H1 (cell line): ENCODE measurements at regions not wholly inside any gene's neighbourhood (a gene's known extent, or its start where the extent isn't known, plus 50 kb on each side); places are given as distances from the start of the nearest gene placed in this dataset.

ENCODE experiments used
- CTCF ChIA-PET: fragments of 300-600 bp; sonication (Branson Sonifier 250); formaldehyde crosslinking; loops from one replicate; lab custom pipeline; 2021; ENCODE audit not compliant: partially characterized antibody; lab: Charles Lee
- POLR2A ChIA-PET: fragments of 300-600 bp; sonication (Branson Sonifier 250); formaldehyde crosslinking; loops from one replicate; lab custom pipeline; 2021; ENCODE audit warnings: inconsistent platforms; ENCODE audit not compliant: partially characterized antibody; lab: Charles Lee
- DNase-seq, 2 experiments: peaks; one replicate each; pipeline versions ENCODE4 v3.0.0 to v3.0.0-alpha.2; 2010 to 2022; ENCODE audit warnings: low spot score in 2 of 2, low read depth in 1 of 2, mixed read lengths in 1 of 2
- FAIRE-seq: peaks from 2 replicates; lab custom pipeline; 2011; peaks lifted over from hg19 to GRCh38; lab: Jason Lieb, UNC
- H2AFZ ChIP-seq: 2 replicates; pipeline ENCODE4 v1.8.1; 2012; ENCODE audit warnings: low read length, inconsistent platforms
- H2AK5ac ChIP-seq: 2 replicates; pipeline ENCODE4 v1.6.1; 2013; ENCODE audit warnings: low read depth, low read length
- H2BK120ac ChIP-seq: replicated peaks from 2 replicates; pipeline ENCODE3; 2013; ENCODE audit warnings: low read depth, low read length, inconsistent platforms
- H2BK12ac ChIP-seq: 2 replicates; pipeline ENCODE4 v1.6.1; 2013; ENCODE audit warnings: low read depth, low read length
- H2BK15ac ChIP-seq: 2 replicates; pipeline ENCODE4 v1.6.1; 2013; ENCODE audit warnings: low read length
- H2BK20ac ChIP-seq: 2 replicates; pipeline ENCODE4 v1.6.1; 2013; ENCODE audit warnings: low read length
- H2BK5ac ChIP-seq: 2 replicates; pipeline ENCODE4 v1.6.1; 2013; ENCODE audit warnings: low read depth, low read length
- H3K14ac ChIP-seq: 2 replicates; pipeline ENCODE4 v1.6.1; 2013; ENCODE audit warnings: inconsistent platforms; ENCODE audit not compliant: insufficient read length
- H3K18ac ChIP-seq: 2 replicates; pipeline ENCODE4 v1.6.1; 2013; ENCODE audit warnings: low read length; ENCODE audit errors: extremely low read depth
- H3K23ac ChIP-seq: 2 replicates; pipeline ENCODE4 v1.6.1; 2013; ENCODE audit warnings: inconsistent platforms; ENCODE audit not compliant: insufficient read length
- H3K23me2 ChIP-seq: 2 replicates; pipeline ENCODE4 v1.6.1; 2013; ENCODE audit warnings: low read depth, low read length
- H3K27ac ChIP-seq: 2 replicates; pipeline ENCODE4 v1.6.1; 2011; ENCODE audit warnings: low read depth, low read length, inconsistent platforms
- H3K27me3 ChIP-seq, 4 experiments: replicated peaks in 1 of 4; 1 replicate in 1 of 4; 2 replicates in 3 of 4; pipeline versions ENCODE4 v1.6.1 to v1.8.1; 2011 to 2013; ENCODE audit warnings: low read length in 3 of 4, mild to moderate bottlenecking in 3 of 4, inconsistent platforms in 2 of 4, mixed read lengths in 2 of 4, moderate library complexity in 1 of 4; ENCODE audit not compliant: control insufficient read depth in 3 of 4, insufficient read depth in 3 of 4; ENCODE audit errors: extremely low read depth in 1 of 4
- H3K36me3 ChIP-seq, 4 experiments: 2 replicates each; pipeline versions ENCODE4 v1.6.1 to v1.8.1; 2011 to 2013; ENCODE audit warnings: mild to moderate bottlenecking in 4 of 4, low read length in 3 of 4, moderate library complexity in 2 of 4, control low read depth in 1 of 4, inconsistent platforms in 1 of 4; ENCODE audit not compliant: insufficient read depth in 4 of 4, control insufficient read depth in 2 of 4
- H3K4ac ChIP-seq: replicated peaks from 2 replicates; pipeline ENCODE3; 2013; ENCODE audit warnings: low read length, low read depth, mixed read lengths, inconsistent platforms; ENCODE audit not compliant: insufficient read length
- H3K4me1 ChIP-seq, 4 experiments: replicated peaks in 1 of 4; 1 replicate in 1 of 4; 2 replicates in 3 of 4; pipeline versions ENCODE4 v1.6.1 to v1.8.1; 2011 to 2013; ENCODE audit warnings: low read length in 3 of 4, inconsistent platforms in 2 of 4, mixed read lengths in 1 of 4; ENCODE audit not compliant: insufficient read depth in 4 of 4, control insufficient read depth in 3 of 4
- H3K4me2 ChIP-seq, 2 experiments: 2 replicates each; pipeline versions ENCODE4 v1.6.1 to v1.8.1; 2011 to 2013; ENCODE audit warnings: low read depth in 2 of 2, low read length in 2 of 2, control low read depth in 1 of 2, inconsistent platforms in 1 of 2, mild to moderate bottlenecking in 1 of 2; ENCODE audit not compliant: insufficient read depth in 1 of 2
- H3K4me3 ChIP-seq, 4 experiments: fragments of 200-600, 300-600 bp in 1 of 4; sonication (generic), shearing (Covaris generic), sonication (Bioruptor Twin) in 1 of 4; 2 replicates each; pipeline versions ENCODE4 v1.5.1 to v1.8.1; 2011 to 2016; ENCODE audit warnings: low read length in 4 of 4, low read depth in 3 of 4, control low read depth in 2 of 4, inconsistent platforms in 2 of 4, mild to moderate bottlenecking in 2 of 4, mixed read lengths in 1 of 4, moderate library complexity in 1 of 4; ENCODE audit not compliant: insufficient read depth in 2 of 4; ENCODE audit errors: extremely low read depth in 1 of 4
- H3K56ac ChIP-seq: replicated peaks from 2 replicates; pipeline ENCODE3; 2013; ENCODE audit warnings: low read depth, mild to moderate bottlenecking, mixed read lengths, low read length, inconsistent platforms; ENCODE audit not compliant: insufficient read length
- H3K79me1 ChIP-seq: 2 replicates; pipeline ENCODE4 v1.6.1; 2013; ENCODE audit warnings: low read depth, low read length, control low read depth
- H3K79me2 ChIP-seq, 2 experiments: 2 replicates each; pipeline versions ENCODE4 v1.6.1 to v1.8.1; 2012 to 2013; ENCODE audit warnings: low read length in 2 of 2, mild to moderate bottlenecking in 2 of 2, inconsistent platforms in 1 of 2; ENCODE audit not compliant: insufficient read depth in 2 of 2, control insufficient read depth in 1 of 2
- H3K9ac ChIP-seq, 4 experiments: replicated peaks in 1 of 4; 1 replicate in 1 of 4; 2 replicates in 3 of 4; pipeline versions ENCODE4 v1.6.1 to v1.8.1; 2011 to 2013; ENCODE audit warnings: low read depth in 3 of 4, low read length in 3 of 4, control low read depth in 2 of 4, mild to moderate bottlenecking in 2 of 4, moderate library complexity in 2 of 4, inconsistent platforms in 1 of 4; ENCODE audit errors: extremely low read depth in 1 of 4
- H3K9me3 ChIP-seq, 2 experiments: 2 replicates each; pipeline versions ENCODE4 v1.6.1 to v1.8.1; 2012 to 2013; ENCODE audit warnings: mild to moderate bottlenecking in 2 of 2, moderate library complexity in 2 of 2, control low read depth in 1 of 2, inconsistent platforms in 1 of 2, low read depth in 1 of 2, low read length in 1 of 2, mixed read lengths in 1 of 2; ENCODE audit not compliant: insufficient read depth in 2 of 2
- H4K20me1 ChIP-seq, 2 experiments: replicated peaks in 1 of 2; 2 replicates each; pipeline versions ENCODE3 to v1.8.1; 2011 to 2013; ENCODE audit warnings: inconsistent platforms in 2 of 2, low read length in 2 of 2, mild to moderate bottlenecking in 1 of 2; ENCODE audit not compliant: insufficient read depth in 2 of 2, control insufficient read depth in 1 of 2
- H4K5ac ChIP-seq: 2 replicates; pipeline ENCODE4 v1.6.1; 2013; ENCODE audit warnings: low read length, low read depth, mixed read lengths, inconsistent platforms; ENCODE audit not compliant: insufficient read length
- H4K8ac ChIP-seq: 2 replicates; pipeline ENCODE4 v1.8.0; 2013; ENCODE audit warnings: mild to moderate bottlenecking, moderate library complexity, low read length, inconsistent platforms; ENCODE audit not compliant: insufficient read depth; ENCODE audit errors: extremely low read depth
- H4K91ac ChIP-seq: replicated peaks from 2 replicates; pipeline ENCODE3; 2013; ENCODE audit warnings: low read length, mixed read lengths, inconsistent platforms; ENCODE audit not compliant: insufficient read length
- RNF2 ChIP-seq: fragments of 200-900, 300-1000 bp; sonication (generic); IDR thresholded peaks from 2 replicates; pipeline ENCODE4 v1.7.1; 2016; ENCODE audit warnings: borderline replicate concordance, low read depth, mild to moderate bottlenecking, antibody characterized with exemption, low read length; ENCODE audit not compliant: poor library complexity, severe bottlenecking; ENCODE audit errors: missing control alignments
- WGBS, 2 experiments: shearing (Covaris generic) in 1 of 2; methylation state at CpG; one replicate each; pipeline versions ENCODE4 v1.1.6 to v1.1.7; 2013 to 2015; ENCODE audit warnings: low lambda C conversion rate in 2 of 2, mixed read lengths in 2 of 2, inconsistent platforms in 1 of 2, low coverage in 1 of 2, missing lambda C conversion rate in 1 of 2; ENCODE audit not compliant: insufficient replicate concordance in 2 of 2, insufficient coverage in 1 of 2, insufficient read length in 1 of 2; ENCODE audit errors: extremely low coverage in 1 of 2, missing lambda C conversion rate in 1 of 2; 5-methylcytosine and 5-hydroxymethylcytosine counted together

DNA sequence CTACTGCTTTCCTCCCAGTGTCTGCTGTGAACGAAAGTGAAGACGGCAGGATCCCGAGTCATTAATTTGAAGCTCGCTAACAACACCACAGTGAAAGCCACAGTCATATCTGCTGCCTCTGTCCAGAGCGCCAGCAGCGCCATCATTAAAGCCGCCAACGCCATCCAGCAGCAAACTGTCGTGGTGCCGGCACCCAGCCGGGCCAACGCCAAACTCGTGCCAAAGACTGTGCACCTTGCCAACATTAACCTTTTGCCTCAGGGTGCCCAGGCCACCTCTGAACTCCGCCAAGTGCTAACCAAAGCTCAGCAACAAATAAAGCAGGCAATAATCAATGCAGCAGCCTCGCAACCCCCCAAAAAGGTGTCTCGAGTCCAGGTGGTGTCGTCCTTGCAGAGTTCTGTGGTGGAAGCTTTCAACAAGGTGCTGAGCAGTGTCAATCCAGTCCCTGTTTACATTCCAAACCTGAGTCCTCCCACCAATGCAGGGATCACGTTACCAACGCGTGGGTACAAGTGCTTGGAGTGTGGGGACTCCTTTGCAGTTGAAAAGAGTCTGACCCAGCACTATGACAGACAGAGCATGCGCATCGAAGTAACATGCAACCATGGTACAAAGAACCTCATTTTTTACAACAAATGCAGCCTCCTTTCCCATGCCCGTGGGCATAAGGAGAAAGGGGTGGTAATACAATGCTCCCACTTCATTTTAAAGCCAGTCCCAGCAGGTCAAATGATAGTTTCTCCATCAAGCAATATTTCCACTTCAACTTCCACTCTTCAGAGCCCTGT lies 94.8 kb upstream of the KCNMA1 start:
- H4K91ac ChIP-seq = no peak overlapping the region
- H2BK12ac ChIP-seq = no peak overlapping the region
- H3K4ac ChIP-seq = no peak overlapping the region
- H2AFZ ChIP-seq = no peak overlapping the region
- no peak overlapping the region for H2BK20ac ChIP-seq
- H4K5ac ChIP-seq = no peak overlapping the region
- no peak overlapping the region for H2BK15ac ChIP-seq
- no peak overlapping the region for H3K4me2 ChIP-seq
- POLR2A ChIA-PET = no interaction called here
- H3K23me2 ChIP-seq = no peaks in the 10 kb centered on the region
- no peak overlapping the region for H3K14ac ChIP-seq
- no peak overlapping the region for H3K4me3 ChIP-seq
- H2BK120ac ChIP-seq = no peak overlapping the region
- no peaks in the 10 kb centered on the region for H3K79me1 ChIP-seq
- no peak overlapping the region for H3K23ac ChIP-seq
- no peaks in the 10 kb centered on the region for H3K36me3 ChIP-seq
- TF ChIP-seq RNF2 = no peak
- FAIRE-seq = no peak
- 83% methylated on average over 20 of the region's 23 CpGs; no CpG with 5 or more reads in 1 of the 2 experiments for WGBS, 2 experiments
- H3K56ac ChIP-seq = no peak overlapping the region
- DNase-seq = no peak
- H3K18ac ChIP-seq = no peak overlapping the region
- H4K20me1 ChIP-seq = no peaks in the 10 kb centered on the region
- CTCF ChIA-PET = interaction anchor here (0.6 to 1.4 kb wide), 3 partner anchors 13 to 18 kb away, joined by 3 to 4 read pairs (median 3); no protein-coding TSS in a partner anchor
- no peak overlapping the region for H4K8ac ChIP-seq
- no peak overlapping the region for H3K27ac ChIP-seq
- no peak overlapping the region for H3K9ac ChIP-seq
- peaks cover under 1 to 7% of the 10 kb centered on the region in 2 experiments; a peak in 3 of 4 replicates for H3K9me3 ChIP-seq
- no peak overlapping the region for H2BK5ac ChIP-seq
- H3K27me3 ChIP-seq = no peaks in the 10 kb centered on the region
- no peaks in the 10 kb centered on the region for H3K79me2 ChIP-seq
- H3K4me1 ChIP-seq = no peaks in the 10 kb centered on the region
- no peak overlapping the region for H2AK5ac ChIP-seq
